HCT116 (cell line): ENCODE measurements at regions not wholly inside any gene's neighbourhood (a gene's known extent, or its start where the extent isn't known, plus 50 kb on each side); places are given as distances from the start of the nearest gene placed in this dataset.
"Not testable (repeated sequence)": the region's sequence is repeated elsewhere in the genome, so short reads cannot be mapped to it uniquely, and the experiment has no call there.

Source experiments
- ATAC-seq: fragments of 200-7000 bp; cut with Tn5 transposase; 2 replicates; pipeline ENCODE4 v1.9.1; 2020; ENCODE audit warnings: mild to moderate bottlenecking, moderate library complexity
- BruUV-seq: library from RNA; stranded (reverse); fragments of 400-500 nt; replicated peaks from 2 replicates; lab custom pipeline; 2021; lab: Mats Ljungman, UMichigan
- CTCF ChIA-PET: fragments of 300-600 bp; sonication (Branson Sonifier 250); formaldehyde crosslinking; loops from one replicate; lab custom pipeline; 2021; ENCODE audit warnings: antibody characterized with exemption; lab: Charles Lee
- POLR2A ChIA-PET: fragments of 300-600, 350-600 bp; sonication (Branson Sonifier 250); formaldehyde crosslinking; loops from one replicate; lab custom pipeline; 2021; ENCODE audit warnings: antibody characterized with exemption; lab: Charles Lee
- RAD21 ChIA-PET, 2 experiments: fragments of 300-600 bp; sonication (Branson Sonifier 250); formaldehyde crosslinking; loops; one replicate each; lab custom pipeline; 2023; ENCODE audit warnings: low total read pairs in 2 of 2; ENCODE audit not compliant: uncharacterized antibody in 2 of 2, unreplicated experiment in 2 of 2, low non-redundant PET in 1 of 2; lab: Charles Lee
- DNase-seq: peaks from one replicate; pipeline ENCODE4 v3.0.0-alpha.2; 2010; ENCODE audit warnings: low read depth, low spot score
- H2AFZ ChIP-seq: fragments of 200-600 bp; shearing (Covaris generic), sonication (generic); 2 replicates; pipeline ENCODE4 v1.6.1; 2017; ENCODE audit warnings: low read depth, mixed run types, mixed read lengths, antibody characterized with exemption, low read length; ENCODE audit not compliant: poor library complexity, severe bottlenecking
- H3K27ac ChIP-seq: 2 replicates; pipeline ENCODE4 v1.5.1; 2012; ENCODE audit warnings: low read depth, low read length
- H3K27me3 ChIP-seq: fragments of 200-600 bp; sonication (generic); 2 replicates; pipeline ENCODE4 v1.6.1; 2016; ENCODE audit warnings: mixed run types, low read length, mixed read lengths; ENCODE audit not compliant: insufficient read depth
- H3K36me3 ChIP-seq, 2 experiments: fragments of 200-500 bp in 1 of 2; fragments of 200-600 bp in 1 of 2; sonication (Bioruptor generic) in 1 of 2; sonication (generic) in 1 of 2; 2 replicates each; pipeline versions ENCODE4 v1.5.1 to v1.6.1; 2014 to 2016; ENCODE audit warnings: low read length in 2 of 2, inconsistent platforms in 1 of 2, mixed read lengths in 1 of 2, mixed run types in 1 of 2; ENCODE audit not compliant: insufficient read depth in 2 of 2, control insufficient read depth in 1 of 2
- H3K4me1 ChIP-seq, 2 experiments: fragments of 200-600 bp in 1 of 2; sonication (generic) in 1 of 2; 2 replicates each; pipeline versions ENCODE4 v1.5.1 to v1.6.1; 2012 to 2017; ENCODE audit warnings: low read length in 2 of 2, inconsistent platforms in 1 of 2, mild to moderate bottlenecking in 1 of 2, mixed read lengths in 1 of 2, mixed run types in 1 of 2, moderate library complexity in 1 of 2; ENCODE audit not compliant: insufficient read depth in 2 of 2, control insufficient read depth in 1 of 2
- H3K4me2 ChIP-seq: fragments of 200-600 bp; sonication (generic); 2 replicates; pipeline ENCODE4 v1.6.1; 2017; ENCODE audit warnings: mixed run types, low read length, mixed read lengths
- H3K4me3 ChIP-seq, 2 experiments: fragments of 200-600 bp in 1 of 2; sonication (generic) in 1 of 2; replicated peaks in 1 of 2; 2 replicates each; pipeline ENCODE4 v1.5.1; 2011 to 2016; ENCODE audit warnings: low read length in 2 of 2, control low read depth in 1 of 2, low read depth in 1 of 2, mild to moderate bottlenecking in 1 of 2, mixed read lengths in 1 of 2, mixed run types in 1 of 2
- H3K79me2 ChIP-seq: fragments of 200-600 bp; sonication (generic); 2 replicates; pipeline ENCODE4 v1.6.1; 2017; ENCODE audit warnings: mild to moderate bottlenecking, mixed run types, low read length, moderate library complexity, mixed read lengths; ENCODE audit not compliant: insufficient read depth
- H3K9ac ChIP-seq: fragments of 200-600 bp; sonication (generic); 2 replicates; pipeline ENCODE4 v1.6.1; 2016; ENCODE audit warnings: low read length, mixed read lengths
- H3K9me2 ChIP-seq: fragments of 200-600 bp; sonication (generic), shearing (Covaris generic); 2 replicates; pipeline ENCODE4 v1.6.1; 2017; ENCODE audit warnings: mixed run types, mild to moderate bottlenecking, moderate library complexity; ENCODE audit not compliant: insufficient read depth
- H3K9me3 ChIP-seq, 2 experiments: fragments of 200-500 bp in 1 of 2; fragments of 200-600 bp in 1 of 2; sonication (Bioruptor generic) in 1 of 2; sonication (generic) in 1 of 2; 2 replicates each; pipeline ENCODE4 v1.6.1; 2014 to 2017; ENCODE audit warnings: low read length in 2 of 2, mixed read lengths in 2 of 2, inconsistent platforms in 1 of 2, low read depth in 1 of 2, mild to moderate bottlenecking in 1 of 2, mixed run types in 1 of 2, moderate library complexity in 1 of 2; ENCODE audit not compliant: control insufficient read depth in 1 of 2, insufficient read depth in 1 of 2
- H4K20me1 ChIP-seq: fragments of 200-600 bp; sonication (generic), shearing (Covaris generic); 2 replicates; pipeline ENCODE4 v1.6.1; 2017; ENCODE audit warnings: mixed run types, mild to moderate bottlenecking, moderate library complexity; ENCODE audit not compliant: insufficient read depth
- CBX3 ChIP-seq: IDR thresholded peaks from 2 replicates; pipeline ENCODE4 v1.6.1; 2012; ENCODE audit warnings: low read depth
- ELF1 ChIP-seq: IDR thresholded peaks from 2 replicates; pipeline ENCODE4 v1.6.1; 2012; ENCODE audit warnings: low read depth, borderline replicate concordance
- EZH2phosphoT487 ChIP-seq: fragments of 200-600 bp; IDR thresholded peaks from 2 replicates; pipeline ENCODE4 v1.6.1; 2018; ENCODE audit warnings: antibody characterized with exemption, borderline replicate concordance
- FOSL1 ChIP-seq: IDR thresholded peaks from 2 replicates; pipeline ENCODE4 v1.6.1; 2012; ENCODE audit warnings: low read depth
- JUND ChIP-seq: IDR thresholded peaks from 2 replicates; pipeline ENCODE4 v1.6.1; 2012
- POLR2AphosphoS5 ChIP-seq: IDR thresholded peaks from 2 replicates; pipeline ENCODE4 v1.6.1; 2011; ENCODE audit warnings: mild to moderate bottlenecking, low read depth, low read length, moderate library complexity
- SIN3A ChIP-seq: IDR thresholded peaks from 2 replicates; pipeline ENCODE4 v1.6.1; 2012; ENCODE audit warnings: low read depth
- SP1 ChIP-seq: IDR thresholded peaks from 2 replicates; pipeline ENCODE4 v1.6.1; 2012; ENCODE audit warnings: low read depth
- SRF ChIP-seq: IDR thresholded peaks from 2 replicates; pipeline ENCODE4 v1.6.1; 2012; ENCODE audit warnings: low read depth
- TCF7L2 ChIP-seq: IDR thresholded peaks from 2 replicates; pipeline ENCODE4 v1.7.0; 2011; ENCODE audit warnings: borderline replicate concordance, inconsistent platforms; ENCODE audit not compliant: insufficient read depth, insufficient read length; ENCODE audit errors: extremely low read depth
- YY1 ChIP-seq: IDR thresholded peaks from 2 replicates; pipeline ENCODE4 v1.6.1; 2011; ENCODE audit warnings: low read length, low read depth, moderate library complexity, mild to moderate bottlenecking; ENCODE audit not compliant: insufficient replicate concordance; ENCODE audit errors: extremely low read depth
- ZFX ChIP-seq: fragments of 450-650 bp; IDR thresholded peaks from 2 replicates; pipeline ENCODE4 v1.6.1; 2017
- ZNF274 ChIP-seq: fragments of 200-500 bp; sonication (Bioruptor generic); IDR thresholded peaks from 2 replicates; pipeline ENCODE4 v1.6.1; 2014; ENCODE audit warnings: mild to moderate bottlenecking, low read depth, low read length, inconsistent platforms
- intact Hi-C: fragments of 100-400 bp; cut with micrococcal nuclease; formaldehyde crosslinking; loops from 2 replicates; pipeline ENCODE4 v1.10.0; 2022
- TF ChIP-seq, protein P1 (sequence below): IDR thresholded peaks from 2 replicates; pipeline ENCODE4 v1.6.1; 2011; ENCODE audit warnings: mild to moderate bottlenecking, low read length, moderate library complexity; ENCODE audit not compliant: insufficient replicate concordance; ENCODE audit errors: extremely low read depth
- TF ChIP-seq, protein P2 (sequence below): IDR thresholded peaks from 2 replicates; pipeline ENCODE4 v1.6.1; 2012
- TF ChIP-seq, protein P3 (sequence below): IDR thresholded peaks from 2 replicates; pipeline ENCODE4 v1.6.1; 2012
- TF ChIP-seq, protein P4 (sequence below): IDR thresholded peaks from 2 replicates; pipeline ENCODE4 v1.6.1; 2012; ENCODE audit warnings: low read depth

DNA sequence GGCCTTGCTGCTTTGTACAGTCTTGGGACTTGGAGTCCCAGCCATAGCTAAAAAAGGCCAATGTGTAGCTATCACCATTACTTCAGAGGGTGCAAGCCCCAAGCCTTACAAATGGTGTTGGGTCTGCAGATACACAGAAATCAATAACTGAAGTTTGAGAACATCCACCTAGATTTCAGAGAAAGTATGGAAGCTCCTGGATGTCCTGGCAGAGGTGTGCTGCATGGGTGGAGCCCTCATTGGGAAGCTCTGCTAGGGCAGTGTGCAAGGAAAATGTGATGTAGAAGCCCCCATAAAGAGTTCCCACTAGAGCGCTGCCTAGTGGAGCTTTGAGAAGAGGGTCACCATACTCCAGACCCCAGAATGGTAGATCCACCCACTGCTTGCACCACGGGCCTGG is 626.7 kb upstream of the COX7C start:
- no peaks in the 10 kb centered on the region for H3K27me3 ChIP-seq
- no peaks in the 10 kb centered on the region for H3K4me1 ChIP-seq
- ATAC-seq, result no peak
- ChIA-PET POLR2A (no interaction called here), CTCF (no interaction called here), RAD21 (no interaction called here)
- no peak overlapping the region for H3K4me3 ChIP-seq
- no peak overlapping the region for H3K9ac ChIP-seq
- no peaks in the 10 kb centered on the region for H4K20me1 ChIP-seq
- TF ChIP-seq TCF7L2, result no peak
- no peak for TF ChIP-seq SP1
- no peak for TF ChIP-seq JUND
- TF ChIP-seq SRF, result no peak
- TF ChIP-seq, protein P1, sequence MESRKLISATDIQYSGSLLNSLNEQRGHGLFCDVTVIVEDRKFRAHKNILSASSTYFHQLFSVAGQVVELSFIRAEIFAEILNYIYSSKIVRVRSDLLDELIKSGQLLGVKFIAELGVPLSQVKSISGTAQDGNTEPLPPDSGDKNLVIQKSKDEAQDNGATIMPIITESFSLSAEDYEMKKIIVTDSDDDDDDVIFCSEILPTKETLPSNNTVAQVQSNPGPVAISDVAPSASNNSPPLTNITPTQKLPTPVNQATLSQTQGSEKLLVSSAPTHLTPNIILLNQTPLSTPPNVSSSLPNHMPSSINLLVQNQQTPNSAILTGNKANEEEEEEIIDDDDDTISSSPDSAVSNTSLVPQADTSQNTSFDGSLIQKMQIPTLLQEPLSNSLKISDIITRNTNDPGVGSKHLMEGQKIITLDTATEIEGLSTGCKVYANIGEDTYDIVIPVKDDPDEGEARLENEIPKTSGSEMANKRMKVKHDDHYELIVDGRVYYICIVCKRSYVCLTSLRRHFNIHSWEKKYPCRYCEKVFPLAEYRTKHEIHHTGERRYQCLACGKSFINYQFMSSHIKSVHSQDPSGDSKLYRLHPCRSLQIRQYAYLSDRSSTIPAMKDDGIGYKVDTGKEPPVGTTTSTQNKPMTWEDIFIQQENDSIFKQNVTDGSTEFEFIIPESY, result no peak
- TF ChIP-seq CBX3, result no peak
- TF ChIP-seq, protein P2, sequence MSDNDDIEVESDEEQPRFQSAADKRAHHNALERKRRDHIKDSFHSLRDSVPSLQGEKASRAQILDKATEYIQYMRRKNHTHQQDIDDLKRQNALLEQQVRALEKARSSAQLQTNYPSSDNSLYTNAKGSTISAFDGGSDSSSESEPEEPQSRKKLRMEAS, result no peak
- no peak for TF ChIP-seq ZFX
- no peak for TF ChIP-seq EZH2phosphoT487
- TF ChIP-seq, protein P3, sequence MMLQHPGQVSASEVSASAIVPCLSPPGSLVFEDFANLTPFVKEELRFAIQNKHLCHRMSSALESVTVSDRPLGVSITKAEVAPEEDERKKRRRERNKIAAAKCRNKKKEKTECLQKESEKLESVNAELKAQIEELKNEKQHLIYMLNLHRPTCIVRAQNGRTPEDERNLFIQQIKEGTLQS, result no peak
- TF ChIP-seq SIN3A, result no peak
- TF ChIP-seq FOSL1, result no peak
- TF ChIP-seq, protein P4, sequence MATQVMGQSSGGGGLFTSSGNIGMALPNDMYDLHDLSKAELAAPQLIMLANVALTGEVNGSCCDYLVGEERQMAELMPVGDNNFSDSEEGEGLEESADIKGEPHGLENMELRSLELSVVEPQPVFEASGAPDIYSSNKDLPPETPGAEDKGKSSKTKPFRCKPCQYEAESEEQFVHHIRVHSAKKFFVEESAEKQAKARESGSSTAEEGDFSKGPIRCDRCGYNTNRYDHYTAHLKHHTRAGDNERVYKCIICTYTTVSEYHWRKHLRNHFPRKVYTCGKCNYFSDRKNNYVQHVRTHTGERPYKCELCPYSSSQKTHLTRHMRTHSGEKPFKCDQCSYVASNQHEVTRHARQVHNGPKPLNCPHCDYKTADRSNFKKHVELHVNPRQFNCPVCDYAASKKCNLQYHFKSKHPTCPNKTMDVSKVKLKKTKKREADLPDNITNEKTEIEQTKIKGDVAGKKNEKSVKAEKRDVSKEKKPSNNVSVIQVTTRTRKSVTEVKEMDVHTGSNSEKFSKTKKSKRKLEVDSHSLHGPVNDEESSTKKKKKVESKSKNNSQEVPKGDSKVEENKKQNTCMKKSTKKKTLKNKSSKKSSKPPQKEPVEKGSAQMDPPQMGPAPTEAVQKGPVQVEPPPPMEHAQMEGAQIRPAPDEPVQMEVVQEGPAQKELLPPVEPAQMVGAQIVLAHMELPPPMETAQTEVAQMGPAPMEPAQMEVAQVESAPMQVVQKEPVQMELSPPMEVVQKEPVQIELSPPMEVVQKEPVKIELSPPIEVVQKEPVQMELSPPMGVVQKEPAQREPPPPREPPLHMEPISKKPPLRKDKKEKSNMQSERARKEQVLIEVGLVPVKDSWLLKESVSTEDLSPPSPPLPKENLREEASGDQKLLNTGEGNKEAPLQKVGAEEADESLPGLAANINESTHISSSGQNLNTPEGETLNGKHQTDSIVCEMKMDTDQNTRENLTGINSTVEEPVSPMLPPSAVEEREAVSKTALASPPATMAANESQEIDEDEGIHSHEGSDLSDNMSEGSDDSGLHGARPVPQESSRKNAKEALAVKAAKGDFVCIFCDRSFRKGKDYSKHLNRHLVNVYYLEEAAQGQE, result no peak
- no peak for TF ChIP-seq ELF1
- no peak for TF ChIP-seq ZNF274
- no peak for TF ChIP-seq YY1
- TF ChIP-seq POLR2AphosphoS5, result no peak
- H3K9me3 ChIP-seq, result peaks cover 0 to 5% of the 10 kb centered on the region in 2 experiments; a peak in 1 of 4 replicates
- H3K79me2 ChIP-seq, result no peaks in the 10 kb centered on the region
- no peak overlapping the region for H3K4me2 ChIP-seq
- H2AFZ ChIP-seq, result no peak overlapping the region
- BruUV-seq, result no TSS peak
- no peak overlapping the region for H3K27ac ChIP-seq
- intact Hi-C loops, result no loop called here
- DNase-seq, result no peak
- no peaks in the 10 kb centered on the region for H3K9me2 ChIP-seq
- no peaks in the 10 kb centered on the region for H3K36me3 ChIP-seq

DNA sequence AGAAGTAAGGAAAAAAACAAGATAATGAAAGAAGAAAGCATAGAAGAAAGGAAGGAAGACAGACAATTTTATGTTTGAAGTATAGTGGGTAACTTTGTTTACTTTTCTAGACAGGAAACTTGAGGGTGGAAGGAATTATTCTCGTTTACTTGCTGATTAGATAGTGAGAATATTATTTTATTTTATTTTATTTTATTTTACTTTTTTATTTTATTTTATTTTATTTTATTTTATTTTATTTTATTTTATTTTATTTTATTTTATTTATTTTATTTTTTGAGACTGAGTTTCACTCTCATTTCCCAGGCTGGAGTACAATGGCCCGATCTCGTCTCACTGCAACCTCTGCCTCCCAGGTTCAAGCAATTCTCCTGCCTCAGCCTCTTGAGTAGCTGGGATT is 623.1 kb upstream of the COX7C start:
- H3K79me2 ChIP-seq, H3K4me1 ChIP-seq, RAD21 ChIA-PET, H3K9me3 ChIP-seq, H3K27me3 ChIP-seq, DNase-seq, ATAC-seq, H3K9ac ChIP-seq, H3K9me2 ChIP-seq, H4K20me1 ChIP-seq, H3K4me3 ChIP-seq, H3K4me2 ChIP-seq, H3K36me3 ChIP-seq, BruUV-seq, H3K27ac ChIP-seq, H2AFZ ChIP-seq, CTCF ChIA-PET, POLR2A ChIA-PET, intact Hi-C loops: not testable (repeated sequence)
